ENCODE measurements at regions not wholly inside any gene's neighbourhood (a gene's known extent, or its start where the extent isn't known, plus 50 kb on each side); places are given as distances from the start of the nearest gene placed in this dataset.

DNA sequence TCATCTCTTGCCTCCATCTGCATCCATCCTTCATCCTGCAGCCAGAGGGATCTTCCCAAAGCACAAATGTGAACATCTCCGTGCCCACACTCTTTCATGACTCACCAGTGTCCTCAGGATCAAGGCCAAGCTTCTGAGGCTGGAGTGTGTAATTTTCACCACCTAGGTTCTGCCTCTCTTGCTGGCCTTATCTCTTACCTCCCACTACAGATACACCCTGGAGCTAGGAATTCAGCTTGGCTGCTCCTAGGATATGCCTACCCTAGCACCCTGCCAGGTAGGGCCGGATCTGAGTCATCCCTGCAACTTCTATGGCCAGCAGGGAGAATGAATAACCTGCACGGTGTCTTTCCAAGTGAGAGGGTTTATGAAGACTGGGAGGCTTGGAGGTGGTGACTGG, 208.7 kb upstream of the CSF3R start:
- Histone ChIP-seq H3K4me2 (no peak overlapping the region), H3K4me1 (no peaks in the 10 kb centered on the region), H3K4me3 (no peak overlapping the region), H3K9me3 (no peaks in the 10 kb centered on the region), H3K27ac (no peak overlapping the region)
- FAIRE-seq (no peak), DNase-seq (ENCODE audit: low read depth in 1 of 2, low spot score in 1 of 2) (no peak), ATAC-seq (no peak)
- ChIA-PET CTCF (interaction anchor here (0.9 kb wide), 1 partner anchor 12 kb away, joined by 3 read pairs; no protein-coding TSS in a partner anchor), POLR2A (no interaction called here)
- WGBS (ENCODE audit: missing lambda C conversion rate) = 14% methylated on average over 1 of the region's 3 CpGs
- TF ChIP-seq KDM5A (IDR thresholded peaks at IDR 0.05) = no peak
- no peak for TF ChIP-seq RARB (CRISPR knock-in tag; IDR thresholded peaks at IDR 0.05)
- TF ChIP-seq GATA3 (IDR thresholded peaks at IDR 0.05; ENCODE audit: borderline replicate concordance) = no peak
- TF ChIP-seq TFCP2L1 (CRISPR knock-in tag; IDR thresholded peaks at IDR 0.05) = no peak
- no peak for TF ChIP-seq PBX3 (IDR thresholded peaks at IDR 0.05)
- no peak for TF ChIP-seq CHD2 (IDR thresholded peaks at IDR 0.05; ENCODE audit: low read length, partially characterized antibody)
- TF ChIP-seq TP53 (CRISPR knock-in tag; IDR thresholded peaks at IDR 0.05) = no peak
- TF ChIP-seq ZSCAN20 (CRISPR knock-in tag; IDR thresholded peaks at IDR 0.05) = no peak

DNA sequence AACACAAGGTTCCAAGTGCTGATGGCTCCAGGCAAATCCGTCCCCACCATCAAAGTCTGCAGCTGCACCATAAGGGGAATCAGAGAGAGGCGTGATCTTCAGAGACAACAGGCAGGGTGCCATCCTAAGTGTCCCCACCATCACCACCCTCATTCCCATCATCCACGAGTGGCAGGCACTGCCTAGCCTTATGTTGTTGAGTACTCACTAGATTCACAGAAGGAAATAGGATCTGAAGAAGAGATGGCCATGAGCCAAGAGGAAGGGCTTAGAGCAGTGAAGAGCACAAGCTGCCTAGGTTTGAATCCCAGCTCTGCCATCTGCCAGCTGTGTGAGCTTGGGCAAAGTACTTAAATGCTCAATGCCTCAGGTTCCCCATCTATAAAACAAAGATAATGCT, 207.3 kb upstream of the CSF3R start:
- ChIA-PET POLR2A (no interaction called here), CTCF (no interaction called here)
- no peak for TF ChIP-seq PBX3 (IDR thresholded peaks at IDR 0.05)
- no peak for TF ChIP-seq SREBF2 (IDR thresholded peaks at IDR 0.05)
- no peak for TF ChIP-seq RCOR1 (IDR thresholded peaks at IDR 0.05; ENCODE audit: low read depth, low read length)
- no peak for TF ChIP-seq FOSB (CRISPR knock-in tag; IDR thresholded peaks at IDR 0.05)
- no peak for TF ChIP-seq HDAC2 (IDR thresholded peaks at IDR 0.05)
- no peak for TF ChIP-seq SMC3 (IDR thresholded peaks at IDR 0.05)
- TF ChIP-seq, protein P1, sequence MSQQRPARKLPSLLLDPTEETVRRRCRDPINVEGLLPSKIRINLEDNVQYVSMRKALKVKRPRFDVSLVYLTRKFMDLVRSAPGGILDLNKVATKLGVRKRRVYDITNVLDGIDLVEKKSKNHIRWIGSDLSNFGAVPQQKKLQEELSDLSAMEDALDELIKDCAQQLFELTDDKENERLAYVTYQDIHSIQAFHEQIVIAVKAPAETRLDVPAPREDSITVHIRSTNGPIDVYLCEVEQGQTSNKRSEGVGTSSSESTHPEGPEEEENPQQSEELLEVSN (IDR thresholded peaks at IDR 0.05; ENCODE audit: borderline replicate concordance, low read depth) = no peak
- TF ChIP-seq FOSL2 (IDR thresholded peaks at IDR 0.05) = no peak
- TF ChIP-seq FOSL2 (CRISPR knock-in tag; IDR thresholded peaks at IDR 0.05) = no peak
- TF ChIP-seq BCL3 (IDR thresholded peaks at IDR 0.05) = no peak
- TF ChIP-seq EHF (CRISPR knock-in tag; IDR thresholded peaks at IDR 0.05) = no peak
- TF ChIP-seq ZNF302 (CRISPR knock-in tag; IDR thresholded peaks at IDR 0.05) = no peak
- no peak for TF ChIP-seq HOXA7 (CRISPR knock-in tag; IDR thresholded peaks at IDR 0.05)
- no peak for TF ChIP-seq HMGXB4 (CRISPR knock-in tag; IDR thresholded peaks at IDR 0.05; ENCODE audit: borderline replicate concordance)
- no peak for TF ChIP-seq CEBPB (IDR thresholded peaks at IDR 0.05)
- TF ChIP-seq MAZ (IDR thresholded peaks at IDR 0.05; ENCODE audit: borderline replicate concordance, low read depth, low read length) = no peak
- no peak for TF ChIP-seq FOXS1 (CRISPR knock-in tag; IDR thresholded peaks at IDR 0.05)
- Histone ChIP-seq H3K4me3 (no peak overlapping the region), H3K4me1 (no peaks in the 10 kb centered on the region), H3K9me3 (no peaks in the 10 kb centered on the region), H3K4me2 (no peak overlapping the region), H3K27ac (no peak overlapping the region)
- 4% methylated on average over 3 of the region's 3 CpGs for WGBS (ENCODE audit: missing lambda C conversion rate)
- FAIRE-seq (no peak), ATAC-seq (no peak), DNase-seq (ENCODE audit: low read depth in 1 of 2, low spot score in 1 of 2) (no peak)

Measured in A549 (cell line).